Thoracic aorta (tissue), 2 donors: ENCODE measurements at regions not wholly inside any gene's neighbourhood (a gene's known extent, or its start where the extent isn't known, plus 50 kb on each side); places are given as distances from the start of the nearest gene placed in this dataset.

Source experiments
- ATAC-seq: fragments of 150-250 bp; one replicate; pipeline ENCODE4 v1.8.0; 2017; ENCODE audit warnings: low read depth; ENCODE audit not compliant: insufficient number of reproducible peaks, low FRiP score
- DNase-seq: peaks from one replicate; pipeline ENCODE4 v3.0.0-alpha.2; 2020; ENCODE audit warnings: low spot score
- H3K27ac ChIP-seq, 2 donors: fragments of 200-600 bp; sonication (generic); 1 replicate in 1 of 2; 2 replicates in 1 of 2; pipeline ENCODE4 v1.5.1; 2016; ENCODE audit warnings: mild to moderate bottlenecking in 2 of 2, moderate library complexity in 2 of 2
- H3K27me3 ChIP-seq: fragments of 200-600 bp; sonication (generic); replicated peaks from 2 replicates; pipeline ENCODE4 v1.6.0; 2016; ENCODE audit warnings: mild to moderate bottlenecking; ENCODE audit not compliant: insufficient read depth
- H3K36me3 ChIP-seq: fragments of 200-600 bp; sonication (generic); one replicate; pipeline ENCODE4 v1.5.1; 2016
- H3K4me1 ChIP-seq, 2 donors: fragments of 200-600 bp; sonication (generic); 1 replicate in 1 of 2; 2 replicates in 1 of 2; pipeline versions ENCODE4 v1.5.1 to v1.6.0; 2016; ENCODE audit warnings: low read depth in 2 of 2, mild to moderate bottlenecking in 1 of 2; ENCODE audit not compliant: control insufficient read depth in 1 of 2
- H3K4me3 ChIP-seq: fragments of 200-600 bp; sonication (generic); 2 replicates; pipeline ENCODE4 v1.5.1; 2016; ENCODE audit warnings: mild to moderate bottlenecking
- H3K9me3 ChIP-seq: fragments of 200-600 bp; sonication (generic); 2 replicates; pipeline ENCODE4 v1.5.1; 2016
- CTCF ChIP-seq: fragments of 200-600 bp; sonication (generic); IDR thresholded peaks from one replicate; pipeline ENCODE4 v1.5.1; 2019; ENCODE audit warnings: antibody characterized with exemption

DNA sequence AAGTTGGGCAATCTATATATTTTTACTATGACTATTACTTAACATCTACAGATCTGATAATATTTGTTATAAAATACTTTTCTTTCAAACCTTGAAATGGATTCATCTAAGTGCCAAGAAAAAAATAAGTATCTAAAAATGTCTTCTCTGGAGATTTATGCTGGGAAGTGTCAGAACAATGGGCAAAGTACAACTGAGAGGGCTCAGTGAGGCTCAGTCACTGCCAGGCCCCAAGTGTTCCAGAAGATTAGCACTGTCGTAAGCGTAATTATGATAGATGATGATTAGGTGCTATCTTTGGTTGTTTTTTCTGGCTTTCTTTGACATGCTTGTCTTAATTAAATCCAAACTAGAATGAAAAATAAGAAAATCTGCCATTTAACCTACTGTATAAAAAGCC lies 72.2 kb upstream of the ADAMTS19 start:
- Histone ChIP-seq H3K4me1 (no peaks in the 10 kb centered on the region), H3K36me3 (no peaks in the 10 kb centered on the region), H3K9me3 (no peaks in the 10 kb centered on the region), H3K27me3 (no peaks in the 10 kb centered on the region), H3K27ac (no peak overlapping the region), H3K4me3 (no peak overlapping the region)
- DNase-seq (no peak), ATAC-seq (no peak)
- TF ChIP-seq CTCF = no peak

DNA sequence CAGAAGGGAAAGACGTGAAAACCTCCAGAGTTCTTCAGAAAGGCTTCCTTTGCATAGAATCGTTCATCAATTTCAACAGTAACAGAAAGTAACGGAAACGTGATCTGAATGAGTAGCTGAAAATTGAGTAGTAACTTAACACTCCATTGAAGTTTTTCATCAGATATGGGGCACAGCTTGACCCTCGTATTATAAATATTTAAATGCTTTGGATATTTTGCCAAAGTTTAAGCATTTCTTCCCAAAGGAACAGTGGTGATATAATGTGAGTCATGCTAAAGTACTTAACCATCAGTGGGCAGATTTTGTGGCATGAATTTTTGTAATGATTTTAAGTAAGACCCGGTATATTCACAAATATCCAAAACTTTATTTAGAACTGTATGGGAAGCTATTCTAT lies 67.4 kb upstream of the ADAMTS19 start:
- no peaks in the 10 kb centered on the region for H3K27me3 ChIP-seq

GRCh38 chr5:129395247-129395646 lies 64.9 kb upstream of the ADAMTS19 start:
- H3K27ac ChIP-seq = no peak overlapping the region
- H3K9me3 ChIP-seq = no peaks in the 10 kb centered on the region
- ATAC-seq (no peak), DNase-seq (no peak)
- no peak overlapping the region for H3K4me3 ChIP-seq
- H3K4me1 ChIP-seq = no peaks in the 10 kb centered on the region
- H3K36me3 ChIP-seq = no peaks in the 10 kb centered on the region
- no peak for TF ChIP-seq CTCF
- H3K27me3 ChIP-seq = no peaks in the 10 kb centered on the region

More for the DNA sequence above, 67.4 kb upstream of the ADAMTS19 start:
- no peak for DNase-seq
- H3K4me3 ChIP-seq = no peak overlapping the region
- H3K36me3 ChIP-seq = no peaks in the 10 kb centered on the region
- no peaks in the 10 kb centered on the region for H3K9me3 ChIP-seq
- no peak overlapping the region for H3K27ac ChIP-seq
- ATAC-seq = no peak
- no peaks in the 10 kb centered on the region for H3K4me1 ChIP-seq
- no peak for TF ChIP-seq CTCF

DNA sequence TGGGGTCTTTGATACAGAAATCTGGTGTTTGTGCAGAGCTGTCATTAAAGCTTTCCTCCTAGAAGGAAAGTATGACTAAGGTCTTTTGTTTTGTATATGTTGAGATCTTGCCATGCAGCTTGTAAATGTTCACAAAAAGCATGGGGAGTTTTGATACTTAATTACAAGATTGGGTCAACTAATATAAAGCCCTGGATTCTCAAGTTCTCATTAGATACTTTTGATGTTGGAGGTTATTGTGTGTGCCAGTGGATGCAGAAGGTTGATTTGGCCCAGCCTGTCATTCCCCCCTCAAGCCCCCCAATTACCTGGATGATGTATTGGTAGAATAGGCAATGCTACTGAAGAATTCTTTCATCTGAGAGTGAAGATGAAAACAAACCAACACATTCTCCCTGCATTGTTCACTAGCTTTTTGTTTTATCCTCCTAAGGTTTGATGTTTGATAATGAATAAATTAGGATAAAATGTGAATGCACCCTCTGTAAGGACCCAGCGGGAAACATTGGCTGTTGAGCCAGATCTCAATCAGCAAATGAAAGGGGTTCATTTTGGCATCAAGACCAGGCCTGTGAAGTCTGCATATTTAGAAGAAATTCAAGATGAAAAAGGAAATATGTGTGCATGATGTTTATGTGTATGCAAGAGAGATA lies 61.9 kb upstream of the ADAMTS19 start:
- no peaks in the 10 kb centered on the region for H3K9me3 ChIP-seq
- H3K4me1 ChIP-seq = no peaks in the 10 kb centered on the region
- no peak overlapping the region for H3K4me3 ChIP-seq
- no peak for TF ChIP-seq CTCF
- ATAC-seq (no peak), DNase-seq (no peak)
- H3K27me3 ChIP-seq = no peaks in the 10 kb centered on the region
- no peak overlapping the region for H3K27ac ChIP-seq
- no peaks in the 10 kb centered on the region for H3K36me3 ChIP-seq

GRCh38 chr5:129399069-129399468 lies 61.0 kb upstream of the ADAMTS19 start:
- ATAC-seq (no peak), DNase-seq (no peak)
- no peak overlapping the region for H3K27ac ChIP-seq
- no peaks in the 10 kb centered on the region for H3K9me3 ChIP-seq
- H3K4me3 ChIP-seq = no peak overlapping the region
- H3K4me1 ChIP-seq = no peaks in the 10 kb centered on the region
- no peak for TF ChIP-seq CTCF
- no peaks in the 10 kb centered on the region for H3K27me3 ChIP-seq
- no peaks in the 10 kb centered on the region for H3K36me3 ChIP-seq
